ENCODE measurements at regions not wholly inside any gene's neighbourhood (a gene's known extent, or its start where the extent isn't known, plus 50 kb on each side); places are given as distances from the start of the nearest gene placed in this dataset.

- no peak for TF ChIP-seq CTCF (IDR thresholded peaks at IDR 0.05; ENCODE audit: insufficient read depth, low read depth, low read length)
- ChIA-PET CTCF (interaction anchor here (0.6 to 1.4 kb wide), 3 partner anchors 13 to 134 kb away, joined by 3 to 4 read pairs (median 3); no protein-coding TSS in a partner anchor), POLR2A (no interaction called here)
- Histone ChIP-seq H3K27me3 (ENCODE audit: control insufficient read depth, insufficient read depth, low read length) (peaks cover 3% of the 10 kb centered on the region; the same call in 1 of the 2 replicates), H3K36me3 (ENCODE audit: control insufficient read depth, insufficient read depth, low read length) (no peaks in the 10 kb centered on the region), H3K4me3 (ENCODE audit: low read depth, low read length) (no peak overlapping the region)
- peak; percentile 94 for DNase-seq (ENCODE audit: low read depth)
Observed at GRCh38 chr2:238657132-238658053, 190.5 kb upstream of the TWIST2 start.

GRCh38 chr2:238658054-238658407 lies 189.9 kb upstream of the TWIST2 start:
- Histone ChIP-seq H3K36me3 (ENCODE audit: control insufficient read depth, insufficient read depth, low read length) (no peaks in the 10 kb centered on the region), H3K27me3 (ENCODE audit: control insufficient read depth, insufficient read depth, low read length) (peaks cover 3% of the 10 kb centered on the region; the same call in 1 of the 2 replicates), H3K4me3 (ENCODE audit: low read depth, low read length) (no peak overlapping the region)
- ChIA-PET POLR2A (no interaction called here), CTCF (no interaction called here)
- no peak for DNase-seq (ENCODE audit: low read depth)
- TF ChIP-seq CTCF (IDR thresholded peaks at IDR 0.05; ENCODE audit: insufficient read depth, low read depth, low read length) = no peak

GRCh38 chr2:238658820-238659219 lies 189.1 kb upstream of the TWIST2 start:
- ChIA-PET CTCF (interaction anchor here (1.7 kb wide), 1 partner anchor 127 kb away, joined by 3 read pairs; no protein-coding TSS in a partner anchor), POLR2A (no interaction called here)
- H3K4me3 ChIP-seq (ENCODE audit: low read depth, low read length) = no peak overlapping the region

GRCh38 chr2:238659231-238659630 lies 188.7 kb upstream of the TWIST2 start:
- ChIA-PET CTCF (interaction anchor here (0.6 to 1.7 kb wide), 2 partner anchors 127 to 324 kb away, joined by 3 read pairs; no protein-coding TSS in a partner anchor), POLR2A (no interaction called here)
- no peaks in the 10 kb centered on the region for H3K36me3 ChIP-seq (ENCODE audit: control insufficient read depth, insufficient read depth, low read length)
- no peak for TF ChIP-seq CTCF (IDR thresholded peaks at IDR 0.05; ENCODE audit: insufficient read depth, low read depth, low read length)
- H3K27me3 ChIP-seq (ENCODE audit: control insufficient read depth, insufficient read depth, low read length) = peaks cover 3% of the 10 kb centered on the region; the same call in 1 of the 2 replicates
- DNase-seq (ENCODE audit: low read depth) = no peak
- no peak overlapping the region for H3K4me3 ChIP-seq (ENCODE audit: low read depth, low read length)

More at GRCh38 chr2:238658820-238659219, 189.1 kb upstream of the TWIST2 start:
- peaks cover 3% of the 10 kb centered on the region; the same call in 1 of the 2 replicates for H3K27me3 ChIP-seq (ENCODE audit: control insufficient read depth, insufficient read depth, low read length)
- no peak for DNase-seq (ENCODE audit: low read depth)
- H3K36me3 ChIP-seq (ENCODE audit: control insufficient read depth, insufficient read depth, low read length) = no peaks in the 10 kb centered on the region
- TF ChIP-seq CTCF (IDR thresholded peaks at IDR 0.05; ENCODE audit: insufficient read depth, low read depth, low read length) = no peak

- POLR2A ChIA-PET = no interaction called here
- CTCF ChIA-PET = no interaction called here
- Histone ChIP-seq H3K4me3 (ENCODE audit: low read depth, low read length) (no peak overlapping the region), H3K27me3 (ENCODE audit: control insufficient read depth, insufficient read depth, low read length) (no peaks in the 10 kb centered on the region), H3K36me3 (ENCODE audit: control insufficient read depth, insufficient read depth, low read length) (no peaks in the 10 kb centered on the region)
- DNase-seq (ENCODE audit: low read depth) = no peak
- TF ChIP-seq CTCF (IDR thresholded peaks at IDR 0.05; ENCODE audit: insufficient read depth, low read depth, low read length) = no peak
Observed at GRCh38 chr2:238663586-238663985, 184.3 kb upstream of the TWIST2 start.

All from BJ (cell line).